Large intestine (tissue), 3 donors: ENCODE measurements at regions not wholly inside any gene's neighbourhood (a gene's known extent, or its start where the extent isn't known, plus 50 kb on each side); places are given as distances from the start of the nearest gene placed in this dataset.

Source experiments
- DNase-seq, 2 donors: peaks; one replicate each; pipeline versions ENCODE4 v3.0.0 to v3.0.0-alpha.2; 2013
- H3K27ac ChIP-seq: one replicate; pipeline ENCODE4 v1.5.1; 2013; ENCODE audit warnings: low read length
- H3K27me3 ChIP-seq: 2 replicates; pipeline ENCODE4 v1.6.1; 2013; ENCODE audit warnings: low read length; ENCODE audit not compliant: control insufficient read depth, insufficient read depth
- H3K36me3 ChIP-seq: 2 replicates; pipeline ENCODE4 v1.6.1; 2013; ENCODE audit warnings: low read length; ENCODE audit not compliant: control insufficient read depth, insufficient read depth
- H3K4me1 ChIP-seq: one replicate; pipeline ENCODE4 v1.6.1; 2013; ENCODE audit warnings: low read length; ENCODE audit not compliant: control insufficient read depth, insufficient read depth
- H3K4me3 ChIP-seq: one replicate; pipeline ENCODE4 v1.5.1; 2013; ENCODE audit warnings: low read length
- H3K9me3 ChIP-seq: one replicate; pipeline ENCODE4 v1.6.1; 2013; ENCODE audit warnings: mild to moderate bottlenecking, low read depth, low read length, moderate library complexity; ENCODE audit not compliant: control insufficient read depth
- WGBS: methylation state at CpG from one replicate; pipeline ENCODE4 v1.1.5; 2013; ENCODE audit warnings: low lambda C conversion rate; ENCODE audit not compliant: insufficient coverage; 5-methylcytosine and 5-hydroxymethylcytosine counted together

DNA sequence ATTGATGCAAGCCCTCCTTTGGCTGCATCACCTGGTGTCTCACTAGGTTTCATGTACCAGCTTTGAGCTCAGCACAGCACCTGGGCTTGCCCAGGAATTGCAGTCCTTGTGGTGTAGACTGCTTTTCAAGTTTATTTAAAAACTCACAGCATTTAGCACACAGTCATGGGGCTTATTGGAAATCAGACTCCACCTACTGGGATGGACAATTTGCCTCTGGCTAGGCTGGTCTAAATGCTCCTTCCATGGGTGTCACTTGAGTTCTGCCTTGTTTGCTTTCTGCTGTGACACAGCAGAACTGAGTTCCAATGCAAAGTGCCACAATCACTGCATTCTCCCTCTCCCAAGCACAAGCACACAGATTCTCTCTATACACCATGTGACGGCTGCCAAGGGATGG is 453.3 kb downstream of the GABRG2 start:
- H3K36me3 ChIP-seq = no peaks in the 10 kb centered on the region
- no peaks in the 10 kb centered on the region for H3K4me1 ChIP-seq
- H3K27ac ChIP-seq = no peak overlapping the region
- no peak overlapping the region for H3K4me3 ChIP-seq
- WGBS = no CpG with 5 or more reads among the region's 1 CpG
- no peaks in the 10 kb centered on the region for H3K27me3 ChIP-seq
- peaks cover 8% of the 10 kb centered on the region for H3K9me3 ChIP-seq
- no peak for DNase-seq

DNA sequence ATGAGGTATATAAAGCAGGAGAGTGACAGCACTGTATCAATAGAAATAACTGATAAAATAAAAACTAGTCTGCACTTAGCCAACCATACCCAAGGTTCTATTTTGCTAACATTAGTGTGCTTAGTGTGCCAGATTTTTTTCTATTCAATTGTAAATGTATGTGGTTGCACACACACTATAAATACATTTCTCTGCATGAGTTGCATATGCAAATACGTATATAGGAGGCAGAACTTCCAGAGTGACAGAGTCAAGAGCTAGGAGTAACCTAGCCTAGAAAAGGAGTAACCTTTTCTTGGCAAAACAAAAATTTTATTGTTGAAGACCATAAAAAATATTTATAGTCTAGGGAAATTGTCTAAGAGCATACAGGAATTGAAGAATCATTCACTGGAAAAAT is 461.6 kb downstream of the GABRG2 start:
- Histone ChIP-seq H3K9me3 (peaks cover 3% of the 10 kb centered on the region), H3K4me1 (no peaks in the 10 kb centered on the region), H3K27ac (no peak overlapping the region), H3K27me3 (no peaks in the 10 kb centered on the region), H3K4me3 (no peak overlapping the region), H3K36me3 (no peaks in the 10 kb centered on the region)
- no peak for DNase-seq
- no CpG with 5 or more reads among the region's 1 CpG for WGBS

DNA sequence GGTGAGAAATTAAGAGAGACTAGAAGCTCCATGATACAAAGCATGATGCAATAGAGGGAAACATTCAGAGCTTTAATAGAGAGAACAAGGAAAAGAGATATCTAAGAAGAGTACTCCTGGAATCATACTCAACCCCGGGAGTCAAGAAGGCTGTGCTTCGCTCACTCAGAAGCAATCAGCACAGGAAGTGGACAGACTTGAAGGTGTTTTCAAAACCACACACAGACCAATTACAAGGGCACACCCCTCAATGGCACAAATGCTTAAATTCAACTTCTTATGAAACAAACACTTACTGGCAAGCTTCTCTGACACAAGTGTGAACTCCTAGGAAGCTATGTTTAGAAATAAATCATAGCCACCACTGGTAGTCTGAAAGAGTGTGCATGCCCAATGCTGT is 462.3 kb downstream of the GABRG2 start:
- Histone ChIP-seq H3K9me3 (peaks cover under 1% of the 10 kb centered on the region), H3K4me1 (no peaks in the 10 kb centered on the region), H3K36me3 (no peaks in the 10 kb centered on the region), H3K27me3 (no peaks in the 10 kb centered on the region), H3K27ac (no peak overlapping the region), H3K4me3 (no peak overlapping the region)
- DNase-seq = no peak
- WGBS = no CpG with 5 or more reads among the region's 2 CpGs

- H3K27ac ChIP-seq = no peak overlapping the region
- no peaks in the 10 kb centered on the region for H3K27me3 ChIP-seq
- H3K9me3 ChIP-seq = no peaks in the 10 kb centered on the region
- no peaks in the 10 kb centered on the region for H3K36me3 ChIP-seq
- H3K4me3 ChIP-seq = no peak overlapping the region
- no peaks in the 10 kb centered on the region for H3K4me1 ChIP-seq
- no CpG with 5 or more reads among the region's 2 CpGs for WGBS
- DNase-seq = no peak
These were observed 475.9 kb downstream of the GABRG2 start for GRCh38 chr5:162543437-162543836.

DNA sequence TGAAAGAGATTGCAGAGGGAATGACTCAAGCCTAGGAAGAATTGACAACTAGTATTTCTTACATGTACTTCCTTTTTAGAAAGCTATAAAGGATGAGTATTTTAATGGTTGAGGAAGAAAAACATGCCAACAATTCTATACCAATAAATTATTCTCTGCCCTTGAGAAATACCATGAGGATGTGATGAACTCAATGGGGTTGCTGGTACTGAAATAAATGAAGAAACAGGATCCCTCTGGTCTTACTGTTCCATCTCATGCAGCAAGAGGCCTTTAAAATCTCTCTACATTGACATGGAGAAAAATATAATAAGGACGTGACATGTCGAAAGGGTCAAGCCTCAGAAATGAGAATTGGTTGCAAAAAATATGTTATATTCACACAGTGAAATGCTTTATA is 477.3 kb downstream of the GABRG2 start:
- Histone ChIP-seq H3K4me3 (no peak overlapping the region), H3K9me3 (no peaks in the 10 kb centered on the region), H3K36me3 (no peaks in the 10 kb centered on the region), H3K27me3 (no peaks in the 10 kb centered on the region), H3K4me1 (no peaks in the 10 kb centered on the region), H3K27ac (no peak overlapping the region)
- DNase-seq = no peak
- 90% methylated on average over 2 of the region's 2 CpGs for WGBS

- no peak for DNase-seq
- Histone ChIP-seq H3K27me3 (no peaks in the 10 kb centered on the region), H3K36me3 (no peaks in the 10 kb centered on the region), H3K4me3 (no peak overlapping the region), H3K4me1 (no peaks in the 10 kb centered on the region), H3K27ac (no peak overlapping the region), H3K9me3 (peaks cover 3% of the 10 kb centered on the region)
- WGBS = 100% methylated on average over 1 of the region's 13 CpGs
These were observed 482.7 kb downstream of the GABRG2 start for GRCh38 chr5:162550236-162550635.

- no peaks in the 10 kb centered on the region for H3K9me3 ChIP-seq
- no peaks in the 10 kb centered on the region for H3K36me3 ChIP-seq
- H3K27me3 ChIP-seq = no peaks in the 10 kb centered on the region
- DNase-seq = no peak
- WGBS = 83% methylated on average over 1 of the region's 6 CpGs
- no peak overlapping the region for H3K27ac ChIP-seq
- no peak overlapping the region for H3K4me3 ChIP-seq
- H3K4me1 ChIP-seq = no peaks in the 10 kb centered on the region
These were observed 490.5 kb downstream of the GABRG2 start for GRCh38 chr5:162558120-162558519.

DNA sequence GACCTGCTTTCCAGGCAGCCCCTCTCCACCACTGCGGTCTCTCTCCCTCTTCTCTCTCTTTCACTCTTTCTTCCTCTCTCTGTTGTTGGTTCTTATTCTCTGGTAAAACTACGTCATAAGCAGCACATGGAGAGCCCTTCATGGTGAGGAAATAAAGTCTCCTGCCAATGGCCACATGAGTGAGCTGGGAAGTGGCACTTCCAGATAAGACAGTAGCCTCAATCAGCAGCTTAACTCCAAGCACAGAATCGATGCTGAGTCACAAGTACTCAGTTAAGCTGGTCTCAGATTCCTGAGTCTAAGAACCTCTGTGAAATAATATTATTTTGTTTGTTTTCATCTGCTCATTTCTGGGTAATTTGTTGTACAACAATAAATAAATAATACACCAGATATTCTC is 500.1 kb downstream of the GABRG2 start:
- no CpG with 5 or more reads among the region's 3 CpGs for WGBS
- H3K9me3 ChIP-seq = no peaks in the 10 kb centered on the region
- no peak overlapping the region for H3K27ac ChIP-seq
- no peak for DNase-seq
- H3K36me3 ChIP-seq = no peaks in the 10 kb centered on the region
- no peak overlapping the region for H3K4me3 ChIP-seq
- no peaks in the 10 kb centered on the region for H3K4me1 ChIP-seq
- H3K27me3 ChIP-seq = no peaks in the 10 kb centered on the region

GRCh38 chr5:162573758-162574157 is 506.2 kb downstream of the GABRG2 start:
- WGBS = 100% methylated on average over 2 of the region's 2 CpGs
- DNase-seq = no peak
- H3K27ac ChIP-seq = no peak overlapping the region

GRCh38 chr5:162591724-162592123 is 524.2 kb downstream of the GABRG2 start:
- H3K4me1 ChIP-seq = peaks cover 4% of the 10 kb centered on the region
- no peaks in the 10 kb centered on the region for H3K27me3 ChIP-seq
- H3K9me3 ChIP-seq = no peaks in the 10 kb centered on the region
- no peak for DNase-seq
- no peak overlapping the region for H3K27ac ChIP-seq
- no peaks in the 10 kb centered on the region for H3K36me3 ChIP-seq
- H3K4me3 ChIP-seq = no peak overlapping the region

More at GRCh38 chr5:162573758-162574157, 506.2 kb downstream of the GABRG2 start:
- Histone ChIP-seq H3K36me3 (no peaks in the 10 kb centered on the region), H3K9me3 (no peaks in the 10 kb centered on the region), H3K4me3 (no peak overlapping the region), H3K4me1 (no peaks in the 10 kb centered on the region), H3K27me3 (no peaks in the 10 kb centered on the region)

GRCh38 chr5:162593881-162594280 is 526.3 kb downstream of the GABRG2 start:
- Histone ChIP-seq H3K36me3 (no peaks in the 10 kb centered on the region), H3K9me3 (no peaks in the 10 kb centered on the region), H3K4me1 (peaks cover 4% of the 10 kb centered on the region), H3K27me3 (no peaks in the 10 kb centered on the region), H3K27ac (no peak overlapping the region), H3K4me3 (no peak overlapping the region)
- DNase-seq = peak in 1 of 2 donors; percentile 21
- WGBS = 80% methylated on average over 1 of the region's 1 CpG
